ENCODE measurements at regions not wholly inside any gene's neighbourhood (a gene's known extent, or its start where the extent isn't known, plus 50 kb on each side); places are given as distances from the start of the nearest gene placed in this dataset.

DNA sequence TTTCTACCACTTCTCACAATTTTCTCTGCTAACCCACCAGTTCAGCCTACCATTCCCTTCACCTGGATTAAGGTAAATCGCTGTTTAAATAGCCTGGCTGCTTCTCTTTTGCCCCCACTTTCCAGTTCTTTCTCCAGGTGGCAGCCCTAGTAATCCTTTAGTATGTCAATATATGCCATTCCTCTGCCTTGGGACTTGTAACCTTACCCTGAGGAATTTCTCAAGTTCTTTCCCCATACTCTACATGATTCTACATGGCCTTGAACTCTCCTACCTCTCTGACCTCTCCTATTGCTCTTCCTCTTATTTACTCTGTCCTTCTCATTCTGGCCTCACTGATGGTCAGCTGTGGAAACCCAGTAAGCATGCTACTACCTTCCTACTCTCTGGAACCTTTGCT lies 546.0 kb downstream of the PLA2G4A start:
- TF ChIP-seq CTCF (conservative IDR thresholded peaks at IDR 0.05) = no peak
- TF ChIP-seq EZH2 (IDR thresholded peaks at IDR 0.05; ENCODE audit: low read depth) = no peak

All from PC-9 (cell line).